Progenitor cell of endocrine pancreas (in vitro differentiated cells): ENCODE measurements at regions not wholly inside any gene's neighbourhood (a gene's known extent, or its start where the extent isn't known, plus 50 kb on each side); places are given as distances from the start of the nearest gene placed in this dataset.

Experiments
- DNase-seq: peaks from one replicate; pipeline ENCODE4 v3.0.0; 2021; ENCODE audit warnings: low spot score; ENCODE audit not compliant: unreplicated experiment
- H3K27ac Mint-ChIP-seq: 2 replicates; pipeline ENCODE4 v1.8.0; 2021; ENCODE audit warnings: mild to moderate bottlenecking, moderate library complexity, mixed read lengths
- H3K27me3 Mint-ChIP-seq: 2 replicates; pipeline ENCODE4 v1.8.0; 2021; ENCODE audit warnings: mixed read lengths
- H3K36me3 Mint-ChIP-seq: 2 replicates; pipeline ENCODE4 v1.8.0; 2022; ENCODE audit warnings: mixed read lengths; ENCODE audit not compliant: insufficient read depth
- H3K4me1 Mint-ChIP-seq: 2 replicates; pipeline ENCODE4 v1.8.0; 2021; ENCODE audit warnings: low read depth, mixed read lengths
- H3K4me3 Mint-ChIP-seq: 2 replicates; pipeline ENCODE4 v1.8.0; 2021; ENCODE audit warnings: low read depth, mild to moderate bottlenecking, moderate library complexity, mixed read lengths
- H3K9me3 Mint-ChIP-seq: 2 replicates; pipeline ENCODE4 v1.8.0; 2021; ENCODE audit warnings: low read depth, mixed read lengths
- CTCF ChIP-seq: fragments of 200-600 bp; sonication (generic); IDR thresholded peaks from one replicate; pipeline ENCODE4 v1.5.0; 2021; ENCODE audit warnings: antibody characterized with exemption, mild to moderate bottlenecking; ENCODE audit not compliant: unreplicated experiment

- Mint-ChIP-seq H3K27ac (no peak overlapping the region), H3K27me3 (no peaks in the 10 kb centered on the region), H3K4me3 (no peak overlapping the region), H3K36me3 (no peaks in the 10 kb centered on the region), H3K4me1 (peaks cover 5% of the 10 kb centered on the region), H3K9me3 (no peaks in the 10 kb centered on the region)
- TF ChIP-seq CTCF, result no peak
- DNase-seq, result no peak
These were observed 717.9 kb upstream of the POU3F2 start for GRCh38 chr6:98116455-98116854.

GRCh38 chr6:98117068-98117467 lies 717.3 kb upstream of the POU3F2 start:
- no peak overlapping the region for H3K27ac Mint-ChIP-seq
- H3K27me3 Mint-ChIP-seq, result no peaks in the 10 kb centered on the region
- DNase-seq, result no peak
- no peaks in the 10 kb centered on the region for H3K9me3 Mint-ChIP-seq
- no peak for TF ChIP-seq CTCF
- H3K36me3 Mint-ChIP-seq, result no peaks in the 10 kb centered on the region
- H3K4me1 Mint-ChIP-seq, result peaks cover 5% of the 10 kb centered on the region
- H3K4me3 Mint-ChIP-seq, result no peak overlapping the region

- Mint-ChIP-seq H3K4me3 (no peak overlapping the region), H3K9me3 (no peaks in the 10 kb centered on the region), H3K4me1 (peaks cover 5% of the 10 kb centered on the region), H3K27me3 (no peaks in the 10 kb centered on the region), H3K36me3 (no peaks in the 10 kb centered on the region), H3K27ac (no peak overlapping the region)
- DNase-seq, result no peak
- TF ChIP-seq CTCF, result no peak
These were observed 715.9 kb upstream of the POU3F2 start for GRCh38 chr6:98118397-98119045.

GRCh38 chr6:98124171-98124570 lies 710.2 kb upstream of the POU3F2 start:
- Mint-ChIP-seq H3K4me1 (no peaks in the 10 kb centered on the region), H3K27ac (no peak overlapping the region), H3K9me3 (no peaks in the 10 kb centered on the region), H3K36me3 (no peaks in the 10 kb centered on the region), H3K4me3 (no peak overlapping the region), H3K27me3 (no peaks in the 10 kb centered on the region)
- no peak for TF ChIP-seq CTCF
- no peak for DNase-seq

- no peaks in the 10 kb centered on the region for H3K9me3 Mint-ChIP-seq
- no peak for DNase-seq
- no peak overlapping the region for H3K27ac Mint-ChIP-seq
- H3K4me3 Mint-ChIP-seq, result no peak overlapping the region
- TF ChIP-seq CTCF, result no peak
- peaks cover 8% of the 10 kb centered on the region for H3K4me1 Mint-ChIP-seq
- H3K27me3 Mint-ChIP-seq, result no peaks in the 10 kb centered on the region
- H3K36me3 Mint-ChIP-seq, result no peaks in the 10 kb centered on the region
These were observed 702.9 kb upstream of the POU3F2 start for GRCh38 chr6:98131290-98131990.
